ENCODE measurements at regions not wholly inside any gene's neighbourhood (a gene's known extent, or its start where the extent isn't known, plus 50 kb on each side); places are given as distances from the start of the nearest gene placed in this dataset.
"Not testable (repeated sequence)": the region's sequence is repeated elsewhere in the genome, so short reads cannot be mapped to it uniquely, and the experiment has no call there.

DNA sequence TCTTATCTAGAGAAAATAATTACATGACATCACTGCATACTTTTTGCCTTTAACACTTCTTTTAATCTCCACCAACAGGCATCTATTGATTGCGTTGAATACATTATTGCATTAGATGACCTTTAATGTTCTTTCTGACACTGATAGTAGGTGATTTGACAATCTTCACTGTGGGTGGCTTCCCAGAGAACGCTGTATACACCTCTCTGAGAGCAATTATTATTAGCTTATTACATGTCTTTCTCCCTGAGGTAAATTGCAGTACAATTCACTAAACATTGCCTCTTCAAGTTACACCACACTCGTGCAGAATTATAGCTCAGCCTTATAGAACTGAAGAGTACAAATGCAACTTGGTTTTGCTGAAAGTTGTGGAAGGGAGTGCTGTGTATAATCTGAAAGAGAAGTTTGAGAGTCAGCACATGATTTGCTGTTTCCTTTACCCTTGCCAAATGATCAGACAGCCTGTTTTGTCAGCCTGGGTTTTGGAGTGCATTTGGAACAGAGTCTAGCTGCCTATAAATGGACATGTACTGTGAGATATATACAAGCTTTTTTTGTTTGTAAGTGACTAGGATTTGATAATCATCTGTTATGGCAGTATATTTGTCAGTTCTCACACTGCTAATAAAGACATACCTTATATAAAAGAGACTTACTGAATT is 369.2 kb downstream of the CCER1 start:
- no peak for DNase-seq

DNA sequence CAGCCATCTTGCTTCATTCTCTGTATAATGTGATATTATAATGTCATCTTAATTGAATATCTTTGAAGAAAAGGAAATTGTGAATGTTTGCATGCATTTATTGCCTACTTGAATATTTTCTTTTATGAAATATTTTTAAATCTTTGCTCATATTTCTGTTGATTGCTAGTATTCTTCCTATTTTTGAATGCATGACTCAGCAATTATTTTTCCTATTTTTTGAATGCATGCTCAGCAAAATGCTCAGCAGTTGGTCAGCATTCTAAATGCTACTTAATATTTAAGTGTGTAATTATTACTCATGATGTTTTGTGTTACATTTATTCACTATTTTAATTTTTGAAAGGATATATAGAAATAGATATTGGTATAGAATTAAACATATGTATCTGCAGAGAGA is 378.3 kb downstream of the CCER1 start:
- DNase-seq = no peak

DNA sequence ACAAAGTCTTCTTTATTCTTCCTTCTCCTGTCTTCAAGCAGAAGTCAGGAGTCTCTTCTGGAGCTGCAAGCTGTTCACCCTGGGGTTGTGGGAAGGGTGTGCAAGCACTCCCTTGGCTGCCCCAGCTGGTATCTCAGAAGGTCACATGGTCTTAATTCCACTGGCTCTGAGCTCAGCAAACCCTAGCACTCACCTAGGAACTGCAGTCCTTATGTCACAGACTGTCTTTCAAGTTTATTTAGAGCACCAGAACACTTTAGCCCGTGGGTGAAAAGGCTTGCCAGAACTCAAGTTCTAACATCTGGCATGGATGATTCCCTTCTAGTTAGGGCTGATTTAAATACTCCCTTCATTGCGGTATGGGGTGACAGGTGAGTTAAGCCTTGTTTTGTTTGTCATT is 379.0 kb downstream of the CCER1 start:
- DNase-seq = no peak

DNA sequence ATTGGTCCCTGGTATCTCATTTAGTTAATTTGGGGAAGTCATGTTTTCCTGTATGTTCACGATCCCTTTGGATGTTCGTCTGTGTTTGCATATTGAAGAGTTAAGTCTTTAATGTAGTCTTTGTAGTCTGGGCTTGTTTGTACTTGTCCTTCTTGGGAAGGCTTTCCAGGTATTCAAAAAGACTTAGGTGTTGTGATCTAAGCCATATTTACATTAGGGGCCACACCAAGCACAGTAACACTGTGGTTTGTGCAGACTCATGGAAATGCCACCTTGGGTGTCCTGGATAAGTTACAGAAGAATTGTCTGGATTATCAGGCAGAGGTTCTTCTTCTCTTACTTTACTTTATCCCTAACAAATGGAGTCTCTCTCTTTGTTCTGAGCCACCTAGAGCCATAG is 380.3 kb downstream of the CCER1 start:
- no peak for DNase-seq

DNA sequence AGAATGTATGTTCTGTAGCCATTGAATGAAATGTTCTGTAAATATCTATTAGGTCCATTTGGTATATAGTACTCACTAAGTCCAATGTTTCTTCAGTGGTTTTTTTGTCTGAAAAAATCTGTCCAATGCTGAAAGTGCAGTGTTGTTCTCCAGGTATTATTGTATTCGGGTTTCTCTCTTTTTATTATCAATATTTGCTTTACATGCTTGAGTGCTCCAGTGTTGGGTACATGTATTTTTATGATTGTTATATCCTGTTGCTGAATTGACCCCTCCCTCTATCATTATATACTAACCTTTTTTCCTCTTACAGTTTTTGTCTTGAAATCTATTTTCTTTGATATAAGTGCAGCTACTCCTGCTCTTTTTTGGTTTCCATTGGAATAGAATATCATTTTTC is 382.2 kb downstream of the CCER1 start:
- DNase-seq = no peak

DNA sequence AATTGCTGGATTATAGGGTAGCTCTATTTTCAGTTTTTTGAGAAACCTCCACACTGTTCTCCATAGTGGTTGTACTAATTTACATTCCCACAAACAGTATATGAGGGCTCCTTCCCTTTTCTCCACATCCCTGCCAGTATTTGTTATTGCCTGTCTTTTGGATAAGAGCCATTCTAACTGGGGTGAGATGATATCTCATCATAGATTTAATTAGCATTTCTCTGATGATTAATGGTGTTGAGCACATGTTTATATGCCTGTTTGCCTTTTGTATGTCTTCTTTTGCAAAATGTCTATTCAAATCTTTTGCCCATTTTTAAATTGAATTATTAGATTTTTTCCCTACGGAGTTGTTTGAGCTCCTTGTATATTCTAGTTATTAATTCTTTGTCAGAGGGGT is 385.3 kb downstream of the CCER1 start:
- DNase-seq = no peak

DNA sequence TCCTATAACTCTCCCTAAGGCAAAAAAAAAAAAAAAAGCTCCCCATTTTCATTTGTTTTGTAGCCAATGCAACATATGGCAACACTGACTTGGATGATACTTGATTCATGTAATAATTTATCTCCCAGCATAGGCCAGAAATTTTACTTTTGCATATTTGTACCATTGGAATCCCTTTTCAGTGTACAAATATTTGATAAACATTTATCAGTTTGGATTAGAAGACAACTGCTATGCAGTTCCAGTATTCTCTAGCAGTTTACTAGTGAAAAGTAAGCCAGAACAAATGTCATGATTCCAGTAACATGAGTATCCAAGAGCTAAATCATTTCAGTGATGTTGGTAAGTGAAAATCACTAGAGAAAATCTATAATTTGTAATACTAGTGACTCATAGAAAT is 392.3 kb downstream of the CCER1 start:
- DNase-seq = no peak

DNA sequence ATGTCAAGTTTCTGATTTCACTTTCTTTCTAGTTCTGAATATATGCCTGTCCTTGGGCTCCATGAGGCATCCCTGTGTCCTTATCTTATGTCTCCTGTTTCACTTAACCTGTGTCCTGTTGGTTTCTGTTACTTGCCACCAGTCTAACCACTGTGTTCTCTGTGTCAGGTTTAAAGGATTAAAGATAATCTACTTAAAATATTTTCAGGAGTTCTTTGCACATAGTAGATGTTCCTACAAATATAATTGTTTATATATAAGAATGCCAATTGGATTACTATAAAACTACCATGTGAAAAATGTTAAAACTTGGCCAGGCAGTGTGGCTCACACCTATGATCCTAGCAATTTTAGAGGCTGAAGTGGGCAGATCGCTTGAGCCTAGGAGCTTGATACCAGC is 406.4 kb downstream of the CCER1 start:
- DNase-seq = no peak

DNA sequence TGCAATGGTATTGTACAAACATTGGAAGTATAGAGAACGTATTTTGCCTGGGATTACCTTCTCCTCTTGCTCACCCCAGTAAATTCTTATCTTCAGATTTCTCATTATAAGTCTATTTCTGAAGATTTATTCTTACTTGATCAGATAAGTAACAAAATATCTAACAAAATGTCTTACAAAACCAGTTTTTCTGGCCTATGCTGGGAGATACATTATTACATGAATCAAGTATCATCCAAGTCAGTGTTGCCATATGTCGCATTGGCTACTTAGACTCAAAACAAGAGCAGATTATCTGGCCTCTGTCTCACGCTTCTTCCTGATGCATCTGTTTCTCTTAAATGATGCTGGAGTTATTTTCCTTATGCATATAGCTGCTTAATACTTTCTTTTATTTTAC is 408.5 kb downstream of the CCER1 start:
- DNase-seq = no peak

DNA sequence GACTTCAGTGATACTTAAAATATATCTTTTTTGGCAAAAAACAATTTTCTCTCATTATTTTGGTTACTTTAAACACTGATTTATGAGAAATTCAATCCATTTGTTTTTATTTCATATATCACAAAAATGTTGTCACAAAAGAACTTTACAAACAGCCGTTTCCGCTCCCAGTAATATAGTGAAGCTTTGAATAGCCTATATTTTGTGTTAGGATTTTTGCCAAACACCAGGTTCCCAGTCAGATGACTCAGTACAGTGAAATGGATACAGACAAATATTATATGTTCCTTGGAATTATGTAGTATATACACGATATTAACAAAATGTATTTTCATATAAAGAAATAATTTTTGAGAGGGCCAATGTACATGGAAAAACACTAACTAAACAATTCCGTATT is 411.1 kb downstream of the CCER1 start:
- no peak for DNase-seq

DNA sequence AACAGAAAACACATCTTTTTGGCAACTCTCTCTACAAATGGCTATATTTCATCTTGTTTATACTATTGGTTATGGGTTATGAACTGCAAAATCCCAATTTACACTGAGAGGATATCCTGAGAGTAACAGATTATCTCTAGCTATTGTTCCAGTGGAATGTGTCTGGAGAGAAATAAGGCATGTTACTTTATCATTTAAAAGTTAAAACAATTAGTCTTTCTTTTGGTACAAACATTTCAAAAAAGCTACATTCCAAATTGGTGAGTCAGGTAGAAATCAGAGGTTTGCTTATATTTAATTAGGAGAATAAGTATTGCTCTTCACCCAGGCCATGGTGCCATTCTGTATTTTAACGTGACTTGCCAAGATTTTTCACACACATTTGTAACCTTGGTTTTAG is 411.6 kb downstream of the CCER1 start:
- DNase-seq = no peak

DNA sequence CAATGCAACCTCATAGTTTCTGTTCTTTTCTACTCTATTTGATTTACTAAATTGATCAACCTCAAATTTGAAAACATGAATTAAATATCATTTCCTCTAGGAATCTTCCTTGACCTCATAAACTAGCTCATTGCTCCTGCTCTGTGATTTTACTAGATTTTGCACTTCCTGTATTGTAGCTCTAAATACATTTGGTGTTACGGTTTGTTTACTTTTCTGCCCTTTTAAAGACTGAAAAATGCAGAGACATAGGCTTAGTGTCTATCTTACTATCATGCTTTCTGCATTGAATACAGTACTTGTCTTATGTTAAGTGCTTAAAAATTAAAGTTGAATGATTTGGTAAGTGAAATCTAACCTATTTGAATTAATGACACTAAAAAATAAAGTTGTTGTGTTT is 412.1 kb downstream of the CCER1 start:
- not testable (repeated sequence) for DNase-seq

DNA sequence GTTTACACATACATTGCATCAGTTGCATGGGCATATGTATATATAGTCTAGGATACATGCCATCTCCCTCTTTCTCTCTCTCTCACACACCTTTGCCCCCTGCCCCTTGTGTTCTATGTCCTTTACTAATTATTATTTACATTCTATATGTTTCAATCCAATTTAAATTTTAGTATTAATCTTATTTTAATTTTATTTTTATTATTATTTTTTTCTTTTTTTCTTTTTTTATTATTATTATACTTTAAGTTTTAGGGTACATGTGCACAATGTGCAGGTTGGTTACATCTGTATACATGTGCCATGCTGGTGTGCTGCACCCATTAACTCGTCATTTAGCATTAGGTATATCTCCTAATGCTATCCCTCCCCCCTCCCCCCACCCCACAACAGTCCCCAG is 421.1 kb downstream of the CCER1 start:
- not testable (repeated sequence) for DNase-seq

DNA sequence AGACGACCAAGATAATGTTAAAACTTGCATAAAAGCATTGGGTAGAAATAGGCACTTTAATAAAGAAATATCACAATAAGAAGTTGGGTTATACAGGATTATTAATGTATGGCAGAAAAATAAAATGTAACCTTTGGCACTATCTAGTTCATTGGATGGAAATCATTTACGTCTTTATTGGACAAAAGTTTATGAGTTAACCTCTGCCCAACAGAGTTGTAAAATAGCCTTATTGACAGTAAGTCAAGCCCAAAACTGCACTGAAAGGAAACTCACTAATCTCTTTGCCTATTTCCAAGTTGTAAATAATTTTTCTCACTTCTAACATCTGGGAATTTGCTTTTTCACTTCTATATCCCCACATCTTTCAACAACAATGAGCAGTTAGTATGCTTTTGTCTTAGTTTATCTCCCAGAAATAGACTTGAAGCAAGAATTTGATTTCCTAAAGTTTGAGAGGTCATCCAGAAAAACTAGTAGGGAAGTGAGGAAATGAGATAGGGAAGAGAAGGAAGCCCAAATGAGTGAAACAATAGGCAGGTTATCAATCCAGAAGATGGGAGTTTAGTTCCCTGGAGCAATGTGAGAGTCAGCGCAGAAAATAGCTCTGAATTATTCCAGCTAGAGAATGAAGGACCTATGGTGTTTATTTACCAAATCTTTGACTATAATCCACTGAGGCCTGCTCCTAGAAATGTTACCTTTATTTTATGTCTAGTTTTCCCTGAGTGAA is 434.8 kb downstream of the CCER1 start:
- DNase-seq = no peak

DNA sequence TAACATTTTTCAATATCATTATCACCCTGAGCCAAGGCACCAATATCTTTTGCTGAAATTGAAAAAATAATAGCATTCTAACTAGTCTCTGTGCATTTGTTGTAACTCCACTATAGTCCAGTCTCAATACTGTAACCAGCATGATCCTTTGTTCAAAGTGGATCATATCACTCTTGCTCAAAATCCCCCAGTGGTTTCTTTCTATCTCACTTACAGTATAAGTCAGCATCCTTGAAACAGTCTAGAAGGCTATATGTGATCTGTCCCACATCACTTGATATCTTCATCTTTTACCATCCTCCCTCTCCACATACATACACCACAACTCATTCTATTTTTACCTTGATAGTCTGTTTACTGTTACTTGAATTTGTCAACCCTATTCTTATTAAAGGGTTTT is 435.7 kb downstream of the CCER1 start:
- DNase-seq = no peak

DNA sequence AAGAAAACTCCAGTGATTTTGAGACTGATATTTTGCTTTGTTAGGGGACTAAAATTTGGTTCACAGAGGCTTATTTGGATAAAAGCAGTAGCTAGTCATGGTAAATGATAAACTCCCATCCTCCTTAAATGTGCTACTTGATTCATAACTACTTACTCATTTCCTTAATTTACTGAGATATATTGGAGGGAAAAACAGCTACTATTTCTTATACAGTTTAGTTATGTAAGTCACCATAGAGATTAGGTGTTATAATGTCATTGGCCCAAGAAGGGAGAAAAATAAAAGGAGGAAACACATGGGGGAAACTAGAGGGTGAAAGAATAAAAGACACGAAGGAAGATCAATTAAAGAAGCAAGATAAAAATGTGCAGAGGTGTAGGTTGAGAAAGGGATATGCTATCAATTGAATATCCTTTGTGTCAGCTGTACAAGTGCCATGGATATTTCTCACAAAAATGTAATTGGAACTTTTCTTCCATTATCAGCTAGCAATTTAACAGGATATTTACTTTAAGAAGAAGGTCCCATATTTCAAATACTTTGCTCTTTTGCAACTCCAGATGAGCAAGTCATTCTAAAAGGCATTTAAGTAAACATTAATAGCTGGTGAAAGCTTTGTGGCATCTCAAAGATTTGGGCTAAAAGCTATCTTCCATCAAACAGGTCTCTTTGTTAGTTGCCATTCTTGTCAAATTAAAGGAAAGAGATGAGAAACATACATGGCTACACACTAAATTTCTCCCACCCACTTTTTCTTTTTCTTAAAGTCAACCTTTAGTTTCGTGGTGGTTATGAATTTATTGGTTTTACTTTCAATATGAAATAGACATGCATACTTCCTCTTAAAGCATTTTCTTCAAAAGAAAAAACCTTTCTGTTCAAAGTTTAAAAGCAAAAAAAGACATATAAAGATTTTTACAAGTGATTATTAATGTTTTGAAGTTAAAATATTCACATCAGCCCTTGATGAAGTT is 439.5 kb downstream of the CCER1 start:
- DNase-seq = no peak

DNA sequence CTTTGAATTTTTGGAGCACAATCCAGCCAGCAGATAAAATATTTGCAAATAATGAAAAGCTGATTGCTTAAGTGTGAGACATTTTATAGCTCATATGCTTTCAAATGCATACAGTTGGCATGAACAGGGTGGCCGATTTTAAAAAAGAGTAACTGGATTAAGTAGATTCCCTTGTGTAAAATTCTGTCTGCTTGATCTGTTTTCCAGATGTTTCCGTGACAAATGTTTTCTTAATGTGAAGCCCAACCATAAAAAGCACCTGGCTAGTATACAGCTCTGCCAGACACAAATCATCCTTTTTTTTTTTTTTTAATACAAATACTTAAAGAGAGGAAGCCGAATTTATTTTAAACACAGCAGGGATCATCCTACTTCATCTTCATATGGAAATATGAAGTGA is 440.7 kb downstream of the CCER1 start:
- DNase-seq = peak; percentile 24

DNA sequence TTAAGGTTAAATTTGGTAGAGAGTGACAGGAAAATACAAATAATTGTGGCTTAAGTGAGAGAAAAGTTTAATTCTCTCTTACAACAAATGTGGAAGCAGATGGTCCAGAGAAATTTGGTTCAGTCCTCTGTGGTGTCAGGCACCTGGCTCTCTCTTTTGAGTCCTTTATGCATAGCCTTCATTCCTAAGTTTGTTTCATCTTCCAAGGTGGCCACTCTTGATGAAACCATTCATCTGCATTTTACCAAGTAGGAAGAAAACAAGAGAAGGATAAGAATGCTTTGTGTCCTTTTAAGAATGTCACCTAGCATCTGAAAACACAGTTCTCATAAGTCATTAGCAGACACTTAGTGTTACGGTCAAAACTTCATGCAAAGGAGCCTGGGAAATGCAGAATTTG is 442.5 kb downstream of the CCER1 start:
- no peak for DNase-seq

DNA sequence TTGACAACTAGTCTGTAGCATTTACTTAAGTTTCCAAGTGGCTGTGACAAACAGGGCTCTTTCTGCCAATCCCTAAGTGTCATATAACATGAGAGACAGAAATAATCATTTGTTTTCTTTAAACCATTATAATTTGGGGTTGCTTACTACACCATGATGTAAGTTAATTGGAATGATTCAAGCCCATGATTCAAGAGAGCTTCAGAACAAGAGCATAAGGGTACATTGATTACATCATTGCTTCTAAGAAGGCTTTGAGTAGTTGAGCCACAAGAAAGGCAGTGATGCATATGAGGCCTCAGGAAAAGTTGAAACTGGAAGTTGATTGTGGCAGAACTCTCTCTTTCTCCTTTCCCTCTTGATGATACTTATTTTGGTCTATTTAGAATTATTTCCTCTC is 444.0 kb downstream of the CCER1 start:
- DNase-seq = no peak

DNA sequence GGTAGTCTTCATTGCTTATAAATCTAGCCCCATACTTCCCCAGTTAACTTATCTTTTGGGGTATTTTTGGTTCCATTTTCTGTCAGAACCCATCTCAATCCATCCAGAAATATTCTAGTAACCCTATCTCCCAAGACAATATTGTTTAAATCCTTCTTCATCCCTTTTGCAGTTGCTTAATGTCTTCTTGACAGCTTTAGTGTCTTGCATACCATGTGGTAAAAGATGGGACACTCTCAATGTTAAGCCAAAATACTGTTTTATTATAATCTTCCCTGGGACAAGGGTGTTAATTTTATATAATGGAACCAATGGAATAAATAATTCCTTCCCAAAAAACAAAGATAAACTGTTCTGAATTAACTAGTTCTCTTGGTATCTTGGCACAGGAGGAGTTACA is 450.2 kb downstream of the CCER1 start:
- no peak for DNase-seq

DNA sequence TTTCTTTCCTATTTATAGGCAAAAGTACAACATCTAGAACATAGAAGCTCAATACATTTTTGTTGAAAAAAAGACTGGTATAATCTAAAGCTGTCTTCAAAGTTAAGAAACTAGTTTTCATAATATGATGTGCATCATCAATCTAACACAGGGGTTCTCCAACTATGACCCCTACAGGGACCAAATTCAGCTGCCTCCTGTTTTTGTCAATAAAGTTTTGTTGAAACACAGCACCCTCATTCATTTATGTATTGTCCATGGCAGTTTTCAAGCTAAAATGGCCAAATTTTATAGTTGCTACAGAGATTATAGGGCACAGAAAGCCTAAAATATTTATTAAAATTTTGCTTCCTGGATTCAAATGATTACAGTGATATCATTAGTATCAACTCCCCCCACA is 452.9 kb downstream of the CCER1 start:
- DNase-seq = no peak

DNA sequence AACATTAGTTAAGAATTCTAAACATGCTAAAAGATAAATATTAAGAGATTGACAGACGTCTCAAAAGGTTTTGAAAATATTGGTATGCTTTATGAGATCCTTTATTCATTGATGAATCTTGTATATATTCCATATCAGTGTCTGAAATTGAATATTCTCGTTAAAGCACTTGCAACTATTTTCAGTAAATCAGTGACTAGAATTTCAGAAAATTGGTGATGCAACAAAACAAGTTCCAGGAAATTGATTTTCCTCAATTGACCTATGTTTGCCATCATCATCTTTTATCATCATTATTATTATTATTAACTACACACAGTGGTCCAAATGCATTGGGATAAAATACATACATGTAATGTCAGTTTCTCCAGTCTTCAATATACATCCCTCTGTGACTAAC is 453.6 kb downstream of the CCER1 start:
- no peak for DNase-seq

DNA sequence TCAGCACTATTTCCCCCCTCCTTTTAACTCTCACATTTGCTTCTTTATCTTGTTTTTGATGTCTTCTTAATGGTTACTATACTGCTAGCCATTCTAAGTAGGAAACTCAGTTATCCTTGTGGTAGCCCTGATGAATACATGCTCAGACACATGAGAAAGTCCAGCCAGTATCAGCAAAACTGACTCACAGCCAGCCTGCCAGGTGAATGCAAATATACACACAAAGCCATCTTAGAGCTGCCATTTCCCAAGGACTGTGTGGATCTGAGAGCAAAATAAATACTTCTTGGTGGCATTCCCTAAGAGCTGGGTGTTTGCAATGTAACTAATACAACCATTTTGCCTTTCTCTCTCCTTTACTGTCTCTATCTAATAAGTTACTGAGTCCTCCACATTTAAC is 455.2 kb downstream of the CCER1 start:
- no peak for DNase-seq

All from eye (tissue), 1 donor.